Stimulated activated CD4-positive, alpha-beta T cell treated with anti-CD3 and anti-CD28 coated beads, Interleukin-12 subunit alpha, Interleukin-12 subunit beta, amount 100 ng/mL, for 48 hours (primary cell): ENCODE measurements at regions not wholly inside any gene's neighbourhood (a gene's known extent, or its start where the extent isn't known, plus 50 kb on each side); places are given as distances from the start of the nearest gene placed in this dataset.

Experiments used
- DNase-seq, 3 donors: peaks; one replicate each; pipeline ENCODE4 v3.0.0-alpha.2; 2020; ENCODE audit warnings: low read depth in 2 of 3, low spot score in 1 of 3

- DNase-seq: no peak
These were observed 56.9 kb upstream of the IVNS1ABP start for GRCh38 chr1:185373813-185374529.

GRCh38 chr1:185369786-185370185 is 52.7 kb upstream of the IVNS1ABP start:
- no peak for DNase-seq

GRCh38 chr1:185368913-185369491 is 52.0 kb upstream of the IVNS1ABP start:
- DNase-seq: no peak

- DNase-seq: no peak
These were observed 51.3 kb upstream of the IVNS1ABP start for GRCh38 chr1:185368313-185368855.

GRCh38 chr1:185367218-185367617 is 50.2 kb upstream of the IVNS1ABP start:
- DNase-seq: no peak
